ENCODE measurements at regions not wholly inside any gene's neighbourhood (a gene's known extent, or its start where the extent isn't known, plus 50 kb on each side); places are given as distances from the start of the nearest gene placed in this dataset.

DNA sequence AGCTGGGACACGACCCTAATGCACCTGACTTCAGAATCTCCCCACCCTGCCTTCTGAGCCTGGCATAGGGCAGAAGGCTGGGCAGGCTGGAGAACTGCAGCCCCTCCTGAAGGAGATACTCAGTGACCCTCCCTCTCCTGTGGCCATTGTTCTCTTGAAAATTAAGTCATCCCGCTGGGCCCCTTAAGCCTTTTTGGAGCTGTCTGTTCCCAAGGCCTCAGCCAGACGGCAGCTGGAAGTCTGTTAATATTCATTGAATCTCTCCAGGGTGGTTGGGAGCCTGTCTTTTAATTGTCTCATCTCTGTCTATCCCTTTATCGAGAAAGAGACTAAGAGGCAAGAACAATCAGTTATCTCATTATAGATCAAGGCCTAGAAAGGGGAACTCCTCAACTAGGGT, 118.1 kb upstream of the PCBD1 start:
- ChIA-PET POLR2A (no interaction called here), CTCF (no interaction called here)
- Histone ChIP-seq H3K9me3 (ENCODE audit: control insufficient read depth, insufficient read depth, low read depth, low read length) (no peaks in the 10 kb centered on the region), H3K27me3 (ENCODE audit: control insufficient read depth, insufficient read depth, low read length) (peaks cover 14% of the 10 kb centered on the region; the same call in 1 of the 2 replicates), H3K27ac (ENCODE audit: low read length) (no peak overlapping the region), H3K4me1 (ENCODE audit: control insufficient read depth, insufficient read depth, low read length) (no peaks in the 10 kb centered on the region), H3K36me3 (ENCODE audit: control insufficient read depth, insufficient read depth, low read length) (no peaks in the 10 kb centered on the region), H3K4me3 (ENCODE audit: low read depth in 2 of 2, low read length in 2 of 2) (no peak overlapping the region)
- no peak for TF ChIP-seq SIN3A (IDR thresholded peaks at IDR 0.05; ENCODE audit: borderline replicate concordance, insufficient read depth, low read depth, low read length)
- no peak for TF ChIP-seq CTCF (IDR thresholded peaks at IDR 0.05)
- TF ChIP-seq REST (IDR thresholded peaks at IDR 0.05; ENCODE audit: insufficient read depth in 1 of 2, low read depth in 2 of 2, low read length in 1 of 2) = no peak
- no peak for TF ChIP-seq POLR2AphosphoS5 (IDR thresholded peaks at IDR 0.05; ENCODE audit: low read depth, low read length)
- no peak for TF ChIP-seq TCF7L2 (IDR thresholded peaks at IDR 0.05; ENCODE audit: low read depth, low read length)
- ATAC-seq (no peak), DNase-seq (ENCODE audit: low read depth, low spot score) (no peak)
- BruUV-seq (replicated peaks) = no TSS peak
- intact Hi-C loops (cut with micrococcal nuclease; ENCODE audit: unreplicated experiment) (no loop called here), in situ Hi-C loops (cut with HindIII; ENCODE audit: low pct_unique_long_range_greater_than_20kb, low sequenced_read_pairs) (no loop called here)

DNA sequence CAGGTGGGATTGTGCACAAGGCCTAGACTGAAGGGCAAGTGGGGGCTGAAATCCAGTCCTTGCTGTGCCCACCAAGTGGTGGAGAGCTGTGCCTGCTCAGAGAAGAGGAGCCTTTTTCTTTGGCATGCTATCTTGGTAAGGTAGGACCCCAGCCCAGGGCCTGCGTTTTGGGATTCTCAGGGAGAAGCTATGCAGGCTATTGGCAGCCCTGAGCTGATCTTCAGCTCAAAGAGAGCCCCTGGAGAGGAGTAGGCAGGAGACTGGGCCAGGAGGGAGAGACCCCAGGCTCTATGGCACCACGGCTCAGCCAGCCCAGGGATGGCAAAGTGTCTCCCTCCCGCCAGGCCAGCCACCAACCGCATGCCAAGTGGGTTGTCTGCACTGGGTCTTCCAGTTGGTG, 119.2 kb upstream of the PCBD1 start:
- Histone ChIP-seq H3K4me1 (ENCODE audit: control insufficient read depth, insufficient read depth, low read length) (no peaks in the 10 kb centered on the region), H3K4me3 (ENCODE audit: low read depth in 2 of 2, low read length in 2 of 2) (no peak overlapping the region), H3K36me3 (ENCODE audit: control insufficient read depth, insufficient read depth, low read length) (no peaks in the 10 kb centered on the region), H3K27ac (ENCODE audit: low read length) (no peak overlapping the region), H3K27me3 (ENCODE audit: control insufficient read depth, insufficient read depth, low read length) (peaks cover 11% of the 10 kb centered on the region; the same call in 1 of the 2 replicates), H3K9me3 (ENCODE audit: control insufficient read depth, insufficient read depth, low read depth, low read length) (no peaks in the 10 kb centered on the region)
- ATAC-seq = no peak
- no peak for DNase-seq (ENCODE audit: low read depth, low spot score)
- ChIA-PET POLR2A (interaction anchor here (0.7 kb wide), 1 partner anchor 775 kb away, joined by 3 read pairs; no protein-coding TSS in a partner anchor), CTCF (no interaction called here)
- TF ChIP-seq CTCF (IDR thresholded peaks at IDR 0.05) = no peak
- TF ChIP-seq REST (IDR thresholded peaks at IDR 0.05; ENCODE audit: insufficient read depth in 1 of 2, low read depth in 2 of 2, low read length in 1 of 2) = no peak
- TF ChIP-seq POLR2AphosphoS5 (IDR thresholded peaks at IDR 0.05; ENCODE audit: low read depth, low read length) = no peak
- no peak for TF ChIP-seq TCF7L2 (IDR thresholded peaks at IDR 0.05; ENCODE audit: low read depth, low read length)
- no peak for TF ChIP-seq SIN3A (IDR thresholded peaks at IDR 0.05; ENCODE audit: borderline replicate concordance, insufficient read depth, low read depth, low read length)
- in situ Hi-C loops (cut with HindIII; ENCODE audit: low pct_unique_long_range_greater_than_20kb, low sequenced_read_pairs) = no loop called here
- intact Hi-C loops (cut with micrococcal nuclease; ENCODE audit: unreplicated experiment) = no loop called here
- no TSS peak for BruUV-seq (replicated peaks)

All from Panc1 (cell line).